K562 (cell line): ENCODE measurements at regions not wholly inside any gene's neighbourhood (a gene's known extent, or its start where the extent isn't known, plus 50 kb on each side); places are given as distances from the start of the nearest gene placed in this dataset.

Experiments used
- ATAC-seq: fragments of 200-7000 bp; cut with Tn5 transposase; 3 replicates; pipeline ENCODE4 v1.9.1; 2020; ENCODE audit warnings: moderate library complexity
- BruUV-seq: library from RNA; stranded (reverse); fragments of 400-500 nt; replicated peaks from 2 replicates; lab custom pipeline; 2021; lab: Mats Ljungman, UMichigan
- CTCF ChIA-PET: fragments of 300-600 bp; formaldehyde crosslinking; extraction: SDS; loops from one replicate; lab custom pipeline; 2021; ENCODE audit warnings: low intra/inter-chr PET ratio; lab: Yijun Ruan, JAX
- POLR2A ChIA-PET: fragments of 300-600, 350-650 bp; sonication (Branson Sonifier 250); formaldehyde crosslinking; extraction: SDS; loops from one replicate; lab custom pipeline; 2021; ENCODE audit warnings: antibody characterized with exemption, inconsistent platforms; lab: Yijun Ruan, JAX
- DNase-seq, 4 experiments: peaks; one replicate each; pipeline versions ENCODE4 v3.0.0 to v3.0.0-alpha.2; 2011 to 2018; ENCODE audit warnings: low spot score in 3 of 4, mixed read lengths in 3 of 4; ENCODE audit errors: extremely low read depth in 1 of 4
- FAIRE-seq: peaks from 2 replicates; lab custom pipeline; 2011; peaks lifted over from hg19 to GRCh38; lab: Jason Lieb, UNC
- H2AFZ ChIP-seq: 2 replicates; pipeline ENCODE4 v1.6.0; 2011; ENCODE audit warnings: low read depth, low read length, control low read depth, inconsistent platforms
- H3K27ac ChIP-seq: fragments of 200-600 bp; 3 replicates; pipeline ENCODE4 v1.8.0; 2011; ENCODE audit warnings: low read depth, mild to moderate bottlenecking, control low read depth, inconsistent platforms, low read length, moderate library complexity, mixed read lengths; ENCODE audit errors: extremely low read depth
- H3K27me3 ChIP-seq, 2 experiments: fragments of 300-600 bp in 1 of 2; 2 replicates in 1 of 2; 3 replicates in 1 of 2; pipeline versions ENCODE4 v1.6.0 to v1.8.0; 2011; ENCODE audit warnings: inconsistent platforms in 2 of 2, low read length in 2 of 2, mild to moderate bottlenecking in 1 of 2, mixed read lengths in 1 of 2, moderate library complexity in 1 of 2; ENCODE audit not compliant: control insufficient read depth in 2 of 2, insufficient read depth in 2 of 2
- H3K36me3 ChIP-seq: fragments of 300-600 bp; 3 replicates; pipeline ENCODE4 v1.8.0; 2011; ENCODE audit warnings: mild to moderate bottlenecking, low read length, inconsistent platforms; ENCODE audit not compliant: control insufficient read depth, insufficient read depth
- H3K4me1 ChIP-seq, 2 experiments: fragments of 200-600 bp in 1 of 2; replicated peaks in 1 of 2; 2 replicates in 1 of 2; 3 replicates in 1 of 2; pipeline versions ENCODE4 v1.5.1 to v1.8.0; 2011; ENCODE audit warnings: inconsistent platforms in 2 of 2, low read length in 2 of 2, mild to moderate bottlenecking in 1 of 2, mixed read lengths in 1 of 2, moderate library complexity in 1 of 2; ENCODE audit not compliant: control insufficient read depth in 2 of 2, insufficient read depth in 2 of 2
- H3K4me2 ChIP-seq: 2 replicates; pipeline ENCODE4 v1.6.1; 2011; ENCODE audit warnings: low read length, control low read depth, inconsistent platforms, mixed read lengths; ENCODE audit not compliant: insufficient read depth
- H3K4me3 ChIP-seq: fragments of 200-600 bp; sonication (generic), shearing (Covaris generic); 2 replicates; pipeline ENCODE4 v1.5.1; 2016; ENCODE audit warnings: control low read depth, inconsistent platforms
- H3K79me2 ChIP-seq: fragments of 200-600 bp; 3 replicates; pipeline ENCODE4 v1.8.0; 2011; ENCODE audit warnings: low read length, inconsistent platforms; ENCODE audit not compliant: control insufficient read depth, insufficient read depth
- H3K9ac ChIP-seq, 2 experiments: 2 replicates each; pipeline versions ENCODE4 v1.6.0 to v1.6.1; 2011; ENCODE audit warnings: low read depth in 2 of 2, low read length in 2 of 2, control low read depth in 1 of 2, inconsistent platforms in 1 of 2, mild to moderate bottlenecking in 1 of 2, mixed read lengths in 1 of 2; ENCODE audit not compliant: insufficient read depth in 1 of 2
- H3K9me1 ChIP-seq: one replicate; pipeline ENCODE4 v1.6.0; 2011; ENCODE audit warnings: inconsistent platforms, mild to moderate bottlenecking, low read length, moderate library complexity; ENCODE audit not compliant: control insufficient read depth, insufficient read depth
- H3K9me3 ChIP-seq: replicated peaks from 2 replicates; pipeline ENCODE4 v1.5.1; 2011; ENCODE audit warnings: low read depth, low read length, inconsistent platforms; ENCODE audit not compliant: control insufficient read depth, insufficient read depth
- H4K20me1 ChIP-seq: replicated peaks from 2 replicates; pipeline ENCODE4 v1.6.1; 2011; ENCODE audit warnings: low read length, inconsistent platforms, mixed read lengths; ENCODE audit not compliant: control insufficient read depth, insufficient read depth
- BDP1 ChIP-seq: IDR thresholded peaks from 3 replicates; pipeline ENCODE4 v1.6.1; 2011; ENCODE audit not compliant: insufficient read length, insufficient read depth
- BHLHE40 ChIP-seq: IDR thresholded peaks from 2 replicates; pipeline ENCODE4 v1.6.1; 2011; ENCODE audit warnings: low read length, improper control_type of control experiment
- EHMT2 ChIP-seq: fragments of 450-650 bp; IDR thresholded peaks from 2 replicates; pipeline ENCODE4 v1.6.1; 2018; ENCODE audit warnings: antibody characterized with exemption
- GTF2F1 ChIP-seq: IDR thresholded peaks from 2 replicates; pipeline ENCODE4 v1.6.1; 2011; ENCODE audit warnings: low read depth, low read length, improper control_type of control experiment
- HDAC8 ChIP-seq: fragments of 450-650 bp; IDR thresholded peaks from 2 replicates; pipeline ENCODE4 v1.6.1; 2016; ENCODE audit warnings: mild to moderate bottlenecking, missing genetic modification characterization, moderate library complexity, missing compliant biosample characterization
- HNRNPLL ChIP-seq: fragments of 200-400 bp; formaldehyde crosslinking; IDR thresholded peaks from 2 replicates; pipeline ENCODE4 v1.6.1; 2017; ENCODE audit warnings: low read length, low read depth, mild to moderate bottlenecking; ENCODE audit not compliant: poor library complexity, severe bottlenecking
- KLF6 ChIP-seq: fragments of 250-450 bp; sonication (Bioruptor Pico); IDR thresholded peaks from 2 replicates; pipeline ENCODE4 v1.4.0; 2020; ENCODE audit warnings: mild to moderate bottlenecking, moderate library complexity, borderline replicate concordance
- LCOR ChIP-seq: sonication (generic); formaldehyde crosslinking; IDR thresholded peaks from 2 replicates; pipeline ENCODE4 v1.8.0; 2022; ENCODE audit warnings: mild to moderate bottlenecking, missing genetic modification reagents
- MYNN ChIP-seq, 2 experiments: sonication (generic); formaldehyde crosslinking in 1 of 2; IDR thresholded peaks; 2 replicates each; pipeline versions ENCODE4 v1.5.0 to v1.6.1; 2016 to 2020; ENCODE audit warnings: antibody characterized with exemption in 1 of 2, missing genetic modification reagents in 1 of 2
- NFIX ChIP-seq: fragments of 250-450 bp; sonication (Bioruptor Pico); IDR thresholded peaks from 2 replicates; pipeline ENCODE4 v1.4.0; 2020; ENCODE audit warnings: low read depth, mild to moderate bottlenecking, moderate library complexity
- PHTF2 ChIP-seq: fragments of 250-450 bp; sonication (Bioruptor Pico); IDR thresholded peaks from 2 replicates; pipeline ENCODE4 v1.5.0; 2021; ENCODE audit warnings: mild to moderate bottlenecking
- PTTG1 ChIP-seq: fragments of 450-650 bp; IDR thresholded peaks from 2 replicates; pipeline ENCODE4 v1.6.1; 2016; ENCODE audit warnings: low read depth, mild to moderate bottlenecking, missing genetic modification characterization, missing compliant biosample characterization
- PYGO2 ChIP-seq: fragments of 450-650 bp; IDR thresholded peaks from 2 replicates; pipeline ENCODE4 v1.6.1; 2016; ENCODE audit warnings: mild to moderate bottlenecking, missing genetic modification characterization, moderate library complexity, missing compliant biosample characterization
- SMARCA5 ChIP-seq: fragments of 450-650 bp; IDR thresholded peaks from 2 replicates; pipeline ENCODE4 v1.6.1; 2016
- TCF3 ChIP-seq: sonication (generic); formaldehyde crosslinking; IDR thresholded peaks from 2 replicates; pipeline ENCODE4 v1.4.0; 2020; ENCODE audit warnings: mild to moderate bottlenecking, missing genetic modification reagents
- WGBS: fragments of 100-300 bp; shearing (Covaris generic); methylation state at CpG from one replicate; pipeline ENCODE4 v1.1.6; 2016; ENCODE audit warnings: low coverage, mixed read lengths; ENCODE audit not compliant: insufficient coverage; ENCODE audit errors: missing lambda C conversion rate; 5-methylcytosine and 5-hydroxymethylcytosine counted together
- in situ Hi-C: fragments of 300-500 bp; cut with MboI; formaldehyde crosslinking; loops from 4 replicates; pipeline ENCODE4 v1.15.0; 2018; ENCODE audit warnings: inconsistent platforms, mixed read lengths
- intact Hi-C: fragments of 100-400 bp; cut with micrococcal nuclease; formaldehyde crosslinking; loops from 2 replicates; pipeline ENCODE4 v1.14.2; 2022
- TF ChIP-seq, protein P1 (sequence below): conservative IDR thresholded peaks from 2 replicates; pipeline ENCODE4 v1.6.1; 2011; ENCODE audit warnings: low read depth, mild to moderate bottlenecking, low read length; ENCODE audit not compliant: control insufficient read depth
- TF ChIP-seq, protein P2 (sequence below): IDR thresholded peaks from 2 replicates; pipeline ENCODE4 v1.6.1; 2012; ENCODE audit warnings: low read depth, low read length, improper control_type of control experiment, borderline replicate concordance

DNA sequence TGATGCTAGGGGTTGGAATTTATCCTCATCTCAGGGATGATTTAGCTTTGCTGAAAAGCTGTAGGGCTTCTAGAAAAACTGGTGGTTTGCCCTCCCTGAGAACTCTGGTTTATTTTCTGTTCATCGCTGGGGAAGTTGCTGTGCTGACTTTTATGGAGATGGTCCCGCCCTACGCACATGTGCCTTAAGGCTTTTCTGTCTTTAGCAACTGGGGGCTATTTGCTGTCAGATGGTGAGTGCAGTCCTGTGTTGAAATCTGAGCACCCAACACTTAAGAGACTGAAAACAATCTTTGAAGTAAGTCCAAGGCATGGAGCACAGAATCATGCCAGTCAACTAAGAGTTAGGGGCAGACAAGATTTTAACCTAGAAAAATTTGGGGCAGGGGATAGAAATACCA, 2148.4 kb upstream of the CELF4 start:
- Histone ChIP-seq H3K9me1 (no peaks in the 10 kb centered on the region), H3K27me3 (no peaks in the 10 kb centered on the region), H3K36me3 (no peaks in the 10 kb centered on the region), H3K9ac (no peak overlapping the region), H3K4me3 (no peak overlapping the region), H3K27ac (no peak overlapping the region), H3K9me3 (no peaks in the 10 kb centered on the region; the same call in 1 of the 2 replicates), H3K79me2 (no peaks in the 10 kb centered on the region), H3K4me2 (no peak overlapping the region), H3K4me1 (no peaks in the 10 kb centered on the region), H2AFZ (no peak overlapping the region), H4K20me1 (no peaks in the 10 kb centered on the region)
- no peak for DNase-seq
- POLR2A ChIA-PET, result no interaction called here
- intact Hi-C loops (no loop called here), in situ Hi-C loops (no loop called here)
- 0% methylated on average over 3 of the region's 3 CpGs for WGBS
- TF ChIP-seq EHMT2 (no peak), PYGO2 (tag) (no peak), TCF3 (CRISPR knock-in tag) (no peak), LCOR (CRISPR knock-in tag) (no peak), NFIX (no peak), MYNN (IDR thresholded peaks at IDR 0.05) (no peak), MYNN (CRISPR knock-in tag; IDR thresholded peaks at IDR 0.05) (no peak), SMARCA5 (no peak), HNRNPLL (no peak), BDP1 (no peak)
- no peak for ATAC-seq
- CTCF ChIA-PET, result no interaction called here
- FAIRE-seq, result no peak
- BruUV-seq, result no TSS peak

DNA sequence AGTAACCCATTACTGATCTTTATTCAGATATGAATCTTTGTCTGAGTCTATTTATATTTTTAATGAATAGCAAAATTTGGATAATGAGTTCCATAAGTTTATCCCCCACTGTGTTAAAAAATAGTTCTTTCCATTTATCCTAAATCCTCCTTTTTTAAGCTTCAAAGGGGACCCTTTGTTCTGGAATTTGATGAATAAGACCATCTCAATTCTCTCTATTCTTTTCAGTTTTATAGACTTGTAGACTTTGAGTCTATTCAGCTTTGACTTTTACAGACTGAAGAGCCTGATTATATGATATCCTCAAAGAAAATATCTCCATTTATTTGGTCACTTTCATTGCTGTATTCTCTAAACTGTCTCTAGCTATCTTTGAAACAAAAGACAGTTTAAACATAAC, 2146.1 kb upstream of the CELF4 start:
- H4K20me1 ChIP-seq, result no peaks in the 10 kb centered on the region
- DNase-seq (no peak), FAIRE-seq (no peak), ATAC-seq (no peak)
- H3K9me3 ChIP-seq, result no peaks in the 10 kb centered on the region; the same call in 1 of the 2 replicates
- no peaks in the 10 kb centered on the region for H3K27me3 ChIP-seq
- no TSS peak for BruUV-seq
- no peaks in the 10 kb centered on the region for H3K9me1 ChIP-seq
- no peak overlapping the region for H3K27ac ChIP-seq
- H3K36me3 ChIP-seq, result no peaks in the 10 kb centered on the region
- H3K4me1 ChIP-seq, result no peaks in the 10 kb centered on the region
- intact Hi-C loops, result no loop called here
- no peak overlapping the region for H3K9ac ChIP-seq
- ChIA-PET POLR2A (no interaction called here), CTCF (no interaction called here)
- H3K79me2 ChIP-seq, result no peaks in the 10 kb centered on the region
- no peak overlapping the region for H2AFZ ChIP-seq
- in situ Hi-C loops, result no loop called here
- no peak overlapping the region for H3K4me2 ChIP-seq
- no peak overlapping the region for H3K4me3 ChIP-seq
- TF ChIP-seq GTF2F1, result no peak
- no peak for TF ChIP-seq PTTG1 (tag)
- no peak for TF ChIP-seq KLF6 (CRISPR knock-in tag)
- TF ChIP-seq, protein P1, sequence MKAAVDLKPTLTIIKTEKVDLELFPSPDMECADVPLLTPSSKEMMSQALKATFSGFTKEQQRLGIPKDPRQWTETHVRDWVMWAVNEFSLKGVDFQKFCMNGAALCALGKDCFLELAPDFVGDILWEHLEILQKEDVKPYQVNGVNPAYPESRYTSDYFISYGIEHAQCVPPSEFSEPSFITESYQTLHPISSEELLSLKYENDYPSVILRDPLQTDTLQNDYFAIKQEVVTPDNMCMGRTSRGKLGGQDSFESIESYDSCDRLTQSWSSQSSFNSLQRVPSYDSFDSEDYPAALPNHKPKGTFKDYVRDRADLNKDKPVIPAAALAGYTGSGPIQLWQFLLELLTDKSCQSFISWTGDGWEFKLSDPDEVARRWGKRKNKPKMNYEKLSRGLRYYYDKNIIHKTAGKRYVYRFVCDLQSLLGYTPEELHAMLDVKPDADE, result no peak
- TF ChIP-seq, protein P2, sequence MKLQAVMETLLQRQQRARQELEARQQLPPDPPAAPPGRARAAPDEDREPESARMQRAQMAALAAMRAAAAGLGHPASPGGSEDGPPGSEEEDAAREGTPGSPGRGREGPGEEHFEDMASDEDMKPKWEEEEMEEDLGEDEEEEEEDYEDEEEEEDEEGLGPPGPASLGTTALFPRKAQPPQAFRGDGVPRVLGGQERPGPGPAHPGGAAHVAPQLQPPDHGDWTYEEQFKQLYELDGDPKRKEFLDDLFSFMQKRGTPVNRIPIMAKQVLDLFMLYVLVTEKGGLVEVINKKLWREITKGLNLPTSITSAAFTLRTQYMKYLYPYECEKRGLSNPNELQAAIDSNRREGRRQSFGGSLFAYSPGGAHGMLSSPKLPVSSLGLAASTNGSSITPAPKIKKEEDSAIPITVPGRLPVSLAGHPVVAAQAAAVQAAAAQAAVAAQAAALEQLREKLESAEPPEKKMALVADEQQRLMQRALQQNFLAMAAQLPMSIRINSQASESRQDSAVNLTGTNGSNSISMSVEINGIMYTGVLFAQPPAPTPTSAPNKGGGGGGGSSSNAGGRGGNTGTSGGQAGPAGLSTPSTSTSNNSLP, result no peak
- no peak for TF ChIP-seq PHTF2
- no peak for TF ChIP-seq BHLHE40
- TF ChIP-seq HDAC8 (tag), result no peak
